SK-N-MC (cell line): ENCODE measurements at regions not wholly inside any gene's neighbourhood (a gene's known extent, or its start where the extent isn't known, plus 50 kb on each side); places are given as distances from the start of the nearest gene placed in this dataset.

Source experiments
- EZH2 ChIP-seq: fragments of 200-600 bp; sonication (generic); IDR thresholded peaks from one replicate; pipeline ENCODE4 v1.6.1; 2017; ENCODE audit warnings: antibody characterized with exemption
- FOXP2 ChIP-seq: optimal IDR thresholded peaks from 2 replicates; pipeline ENCODE3; 2011; ENCODE audit warnings: mild to moderate bottlenecking, moderate library complexity; ENCODE audit not compliant: insufficient read depth; ENCODE audit errors: extremely low read length, control extremely low read depth
- POLR2AphosphoS5 ChIP-seq: IDR thresholded peaks from 2 replicates; pipeline ENCODE4 v1.6.1; 2012; ENCODE audit warnings: mild to moderate bottlenecking, low read depth, low read length, borderline replicate concordance

GRCh38 chr12:105554223-105554678 lies 223.8 kb downstream of the C12orf75 start:
- TF ChIP-seq EZH2 (no peak), POLR2AphosphoS5 (no peak), FOXP2 (no peak)
